ENCODE measurements at regions not wholly inside any gene's neighbourhood (a gene's known extent, or its start where the extent isn't known, plus 50 kb on each side); places are given as distances from the start of the nearest gene placed in this dataset.

- DNase-seq: no peak
- H3K27me3 ChIP-seq: no peaks in the 10 kb centered on the region
- H3K9ac ChIP-seq (ENCODE audit: low read depth in 2 of 2, low read length in 2 of 2): no peak overlapping the region
- H3K4me1 ChIP-seq: peaks cover 4% of the 10 kb centered on the region
- intact Hi-C loops (cut with DNase I): no loop called here
- no peak for TF ChIP-seq CTCF (IDR thresholded peaks at IDR 0.05)
- no peaks in the 10 kb centered on the region for H3K36me3 ChIP-seq
- no peak overlapping the region for H3K27ac ChIP-seq
- no peaks in the 10 kb centered on the region for H3K9me3 ChIP-seq
- H3K4me3 ChIP-seq: no peak overlapping the region
These were observed 171.5 kb upstream of the IL12A start for GRCh38 chr3:159817126-159817525.

GRCh38 chr3:159817571-159817970 is 171.1 kb upstream of the IL12A start:
- intact Hi-C loops (cut with DNase I): no loop called here
- no peaks in the 10 kb centered on the region for H3K27me3 ChIP-seq
- no peaks in the 10 kb centered on the region for H3K9me3 ChIP-seq
- H3K27ac ChIP-seq: no peak overlapping the region
- no peak overlapping the region for H3K9ac ChIP-seq (ENCODE audit: low read depth in 2 of 2, low read length in 2 of 2)
- peaks cover 4% of the 10 kb centered on the region for H3K4me1 ChIP-seq
- DNase-seq: no peak
- no peak for TF ChIP-seq CTCF (IDR thresholded peaks at IDR 0.05)
- H3K4me3 ChIP-seq: no peak overlapping the region
- no peaks in the 10 kb centered on the region for H3K36me3 ChIP-seq

- Histone ChIP-seq H3K36me3 (no peaks in the 10 kb centered on the region), H3K4me3 (no peak overlapping the region), H3K4me1 (peaks cover 4% of the 10 kb centered on the region), H3K9me3 (no peaks in the 10 kb centered on the region), H3K27ac (no peak overlapping the region), H3K9ac (ENCODE audit: low read depth in 2 of 2, low read length in 2 of 2) (no peak overlapping the region), H3K27me3 (no peaks in the 10 kb centered on the region)
- no peak for DNase-seq
- intact Hi-C loops (cut with DNase I): no loop called here
- no peak for TF ChIP-seq CTCF (IDR thresholded peaks at IDR 0.05)
These were observed 170.2 kb upstream of the IL12A start for GRCh38 chr3:159818399-159818798.

- DNase-seq: no peak
- Histone ChIP-seq H3K9me3 (no peaks in the 10 kb centered on the region), H3K4me3 (no peak overlapping the region), H3K27ac (no peak overlapping the region), H3K36me3 (no peaks in the 10 kb centered on the region), H3K4me1 (no peaks in the 10 kb centered on the region), H3K9ac (ENCODE audit: low read depth in 2 of 2, low read length in 2 of 2) (no peak overlapping the region), H3K27me3 (no peaks in the 10 kb centered on the region)
- TF ChIP-seq CTCF (IDR thresholded peaks at IDR 0.05): no peak
- intact Hi-C loops (cut with DNase I): no loop called here
These were observed 169.6 kb upstream of the IL12A start for GRCh38 chr3:159818997-159819500.

- no peaks in the 10 kb centered on the region for H3K27me3 ChIP-seq
- no peaks in the 10 kb centered on the region for H3K36me3 ChIP-seq
- no peaks in the 10 kb centered on the region for H3K9me3 ChIP-seq
- H3K4me1 ChIP-seq: no peaks in the 10 kb centered on the region
- intact Hi-C loops (cut with DNase I): no loop called here
- DNase-seq: no peak
- no peak overlapping the region for H3K4me3 ChIP-seq
- TF ChIP-seq CTCF (IDR thresholded peaks at IDR 0.05): no peak
- H3K27ac ChIP-seq: no peak overlapping the region
- no peak overlapping the region for H3K9ac ChIP-seq (ENCODE audit: low read depth in 2 of 2, low read length in 2 of 2)
These were observed 169.0 kb upstream of the IL12A start for GRCh38 chr3:159819676-159820075.

GRCh38 chr3:159821110-159821509 is 167.5 kb upstream of the IL12A start:
- Histone ChIP-seq H3K9ac (ENCODE audit: low read depth in 2 of 2, low read length in 2 of 2) (no peak overlapping the region), H3K27me3 (no peaks in the 10 kb centered on the region), H3K4me1 (no peaks in the 10 kb centered on the region), H3K27ac (no peak overlapping the region), H3K4me3 (no peak overlapping the region), H3K36me3 (no peaks in the 10 kb centered on the region), H3K9me3 (no peaks in the 10 kb centered on the region)
- intact Hi-C loops (cut with DNase I): no loop called here
- DNase-seq: no peak
- TF ChIP-seq CTCF (IDR thresholded peaks at IDR 0.05): no peak

Data from colonic mucosa (tissue), 4 donors.